ENCODE measurements at regions not wholly inside any gene's neighbourhood (a gene's known extent, or its start where the extent isn't known, plus 50 kb on each side); places are given as distances from the start of the nearest gene placed in this dataset.
"Not testable (repeated sequence)": the region's sequence is repeated elsewhere in the genome, so short reads cannot be mapped to it uniquely, and the experiment has no call there.

GRCh38 chr13:48826922-48827454, 148.7 kb upstream of the FNDC3A start:
- not testable (repeated sequence) for TF ChIP-seq POLR2A, CTCF (IDR thresholded peaks at IDR 0.05)

Data from uterus (tissue), 2 donors.